H9 (cell line): ENCODE measurements at regions not wholly inside any gene's neighbourhood (a gene's known extent, or its start where the extent isn't known, plus 50 kb on each side); places are given as distances from the start of the nearest gene placed in this dataset.
"Not testable (repeated sequence)": the region's sequence is repeated elsewhere in the genome, so short reads cannot be mapped to it uniquely, and the experiment has no call there.

Experiments
- DNase-seq: peaks from one replicate; pipeline ENCODE4 v3.0.0-alpha.2; 2017
- H2AFZ ChIP-seq: one replicate; pipeline ENCODE4 v1.6.1; 2013; ENCODE audit warnings: mild to moderate bottlenecking, low read length, control low read depth, moderate library complexity
- H2AK5ac ChIP-seq: 2 replicates; pipeline ENCODE4 v1.6.1; 2013; ENCODE audit warnings: low read length, control low read depth, mixed read lengths; ENCODE audit not compliant: insufficient read length
- H2BK120ac ChIP-seq: one replicate; pipeline ENCODE4 v1.6.1; 2013; ENCODE audit warnings: low read depth, mild to moderate bottlenecking, low read length, control low read depth, inconsistent platforms; ENCODE audit not compliant: poor library complexity, severe bottlenecking
- H2BK12ac ChIP-seq: 2 replicates; pipeline ENCODE4 v1.6.1; 2013; ENCODE audit warnings: low read length, control low read depth, mixed read lengths, low read depth; ENCODE audit not compliant: insufficient read length
- H2BK15ac ChIP-seq: 2 replicates; pipeline ENCODE4 v1.6.1; 2013; ENCODE audit warnings: low read depth, low read length, control low read depth
- H2BK20ac ChIP-seq: one replicate; pipeline ENCODE4 v1.6.1; 2013; ENCODE audit warnings: low read depth, mild to moderate bottlenecking, low read length, control low read depth, inconsistent platforms; ENCODE audit not compliant: poor library complexity, severe bottlenecking
- H2BK5ac ChIP-seq: 2 replicates; pipeline ENCODE4 v1.6.1; 2013; ENCODE audit warnings: low read length, control low read depth, mixed read lengths; ENCODE audit not compliant: insufficient read length
- H3K14ac ChIP-seq: 2 replicates; pipeline ENCODE4 v1.6.1; 2013; ENCODE audit warnings: low read length, control low read depth; ENCODE audit not compliant: insufficient read depth
- H3K18ac ChIP-seq: 2 replicates; pipeline ENCODE4 v1.6.1; 2013; ENCODE audit warnings: low read depth, mild to moderate bottlenecking, mixed read lengths, low read length, control low read depth; ENCODE audit not compliant: insufficient read length
- H3K23ac ChIP-seq: 2 replicates; pipeline ENCODE4 v1.6.1; 2013; ENCODE audit warnings: low read length, control low read depth, mixed read lengths, low read depth; ENCODE audit not compliant: insufficient read length
- H3K23me2 ChIP-seq: 2 replicates; pipeline ENCODE4 v1.6.1; 2013; ENCODE audit warnings: low read depth, mild to moderate bottlenecking, mixed read lengths, low read length, control low read depth; ENCODE audit not compliant: insufficient read length, poor library complexity, severe bottlenecking
- H3K27ac ChIP-seq: 2 replicates; pipeline ENCODE4 v1.5.1; 2013; ENCODE audit warnings: low read length, control low read depth, mixed read lengths, low read depth; ENCODE audit not compliant: insufficient read length
- H3K27me3 ChIP-seq: 2 replicates; pipeline ENCODE4 v1.6.1; 2013; ENCODE audit warnings: low read length, control low read depth, inconsistent platforms; ENCODE audit not compliant: insufficient read depth
- H3K4ac ChIP-seq: 2 replicates; pipeline ENCODE4 v1.6.1; 2013; ENCODE audit warnings: low read depth, mild to moderate bottlenecking, control low read depth, inconsistent platforms, low read length, moderate library complexity
- H3K4me1 ChIP-seq: 2 replicates; pipeline ENCODE4 v1.6.1; 2013; ENCODE audit warnings: low read length, control low read depth, inconsistent platforms; ENCODE audit not compliant: insufficient read depth
- H3K4me2 ChIP-seq: 2 replicates; pipeline ENCODE4 v1.6.1; 2013; ENCODE audit warnings: low read length, control low read depth, mixed read lengths; ENCODE audit not compliant: insufficient read length, insufficient read depth
- H3K56ac ChIP-seq: 2 replicates; pipeline ENCODE4 v1.6.1; 2013; ENCODE audit warnings: low read depth, mild to moderate bottlenecking, mixed read lengths, low read length, control low read depth; ENCODE audit not compliant: insufficient read length
- H3K79me1 ChIP-seq: 2 replicates; pipeline ENCODE4 v1.6.1; 2013; ENCODE audit warnings: low read depth, mild to moderate bottlenecking, moderate library complexity, low read length, control low read depth, inconsistent platforms; ENCODE audit not compliant: insufficient read depth, poor library complexity, severe bottlenecking
- H3K79me2 ChIP-seq: 2 replicates; pipeline ENCODE4 v1.6.1; 2013; ENCODE audit warnings: low read length, control low read depth, inconsistent platforms; ENCODE audit not compliant: insufficient read depth
- H3K9ac ChIP-seq: 2 replicates; pipeline ENCODE4 v1.6.1; 2013; ENCODE audit warnings: low read length, control low read depth, mixed read lengths; ENCODE audit not compliant: insufficient read length; ENCODE audit errors: extremely low read depth
- H3K9me3 ChIP-seq: one replicate; pipeline ENCODE4 v1.6.1; 2013; ENCODE audit warnings: low read depth, low read length, inconsistent platforms; ENCODE audit not compliant: control insufficient read depth
- H3T11ph ChIP-seq: one replicate; pipeline ENCODE4 v1.6.1; 2013; ENCODE audit warnings: mild to moderate bottlenecking, low read length, control low read depth, inconsistent platforms
- H4K20me1 ChIP-seq: one replicate; pipeline ENCODE4 v1.6.1; 2013; ENCODE audit not compliant: control insufficient read depth, insufficient read length, insufficient read depth
- H4K5ac ChIP-seq: 2 replicates; pipeline ENCODE4 v1.6.1; 2013; ENCODE audit warnings: low read depth, mild to moderate bottlenecking, mixed read lengths, low read length, control low read depth; ENCODE audit not compliant: insufficient read length
- H4K8ac ChIP-seq: replicated peaks from 2 replicates; pipeline ENCODE4 v1.6.1; 2013; ENCODE audit warnings: low read length, control low read depth, mixed read lengths, low read depth; ENCODE audit not compliant: insufficient read length
- H4K91ac ChIP-seq: 2 replicates; pipeline ENCODE4 v1.6.1; 2013; ENCODE audit warnings: low read depth, mild to moderate bottlenecking, moderate library complexity, mixed read lengths, low read length, control low read depth; ENCODE audit not compliant: insufficient read length
- H3K27ac Mint-ChIP-seq, 3 experiments: 2 replicates in 2 of 3; 3 replicates in 1 of 3; pipeline ENCODE4 v1.8.0; 2020 to 2021; ENCODE audit warnings: mixed read lengths in 3 of 3, mild to moderate bottlenecking in 1 of 3, moderate library complexity in 1 of 3
- H3K27me3 Mint-ChIP-seq: 2 replicates; pipeline ENCODE4 v1.8.0; 2021; ENCODE audit warnings: low read depth, mild to moderate bottlenecking, moderate library complexity, mixed read lengths
- H3K36me3 Mint-ChIP-seq, 3 experiments: 2 replicates in 2 of 3; 3 replicates in 1 of 3; pipeline ENCODE4 v1.8.0; 2020 to 2021; ENCODE audit warnings: low read depth in 3 of 3, mixed read lengths in 3 of 3; ENCODE audit not compliant: insufficient read depth in 1 of 3
- H3K4me1 Mint-ChIP-seq, 2 experiments: 2 replicates each; pipeline ENCODE4 v1.8.0; 2020; ENCODE audit warnings: mixed read lengths in 2 of 2
- H3K4me3 Mint-ChIP-seq, 2 experiments: 2 replicates in 1 of 2; 3 replicates in 1 of 2; pipeline ENCODE4 v1.8.0; 2020 to 2021; ENCODE audit warnings: mild to moderate bottlenecking in 2 of 2, mixed read lengths in 2 of 2, moderate library complexity in 1 of 2
- H3K9me3 Mint-ChIP-seq, 2 experiments: 2 replicates in 1 of 2; 3 replicates in 1 of 2; pipeline ENCODE4 v1.8.0; 2020; ENCODE audit warnings: mild to moderate bottlenecking in 2 of 2, mixed read lengths in 2 of 2, moderate library complexity in 1 of 2
- CTCF ChIP-seq: fragments of 200-600 bp; sonication (generic); conservative IDR thresholded peaks from 3 replicates; pipeline ENCODE4 v1.8.0; 2021; ENCODE audit warnings: antibody characterized with exemption, mild to moderate bottlenecking
- WGBS: extraction: QIAGEN DNeasy Blood & Tissue Kit; methylation state at CpG from one replicate; pipeline ENCODE4 v1.1.7; 2013; ENCODE audit warnings: missing lambda C conversion rate, low lambda C conversion rate, mixed read lengths; ENCODE audit not compliant: insufficient read length; ENCODE audit errors: extremely low coverage; 5-methylcytosine and 5-hydroxymethylcytosine counted together

DNA sequence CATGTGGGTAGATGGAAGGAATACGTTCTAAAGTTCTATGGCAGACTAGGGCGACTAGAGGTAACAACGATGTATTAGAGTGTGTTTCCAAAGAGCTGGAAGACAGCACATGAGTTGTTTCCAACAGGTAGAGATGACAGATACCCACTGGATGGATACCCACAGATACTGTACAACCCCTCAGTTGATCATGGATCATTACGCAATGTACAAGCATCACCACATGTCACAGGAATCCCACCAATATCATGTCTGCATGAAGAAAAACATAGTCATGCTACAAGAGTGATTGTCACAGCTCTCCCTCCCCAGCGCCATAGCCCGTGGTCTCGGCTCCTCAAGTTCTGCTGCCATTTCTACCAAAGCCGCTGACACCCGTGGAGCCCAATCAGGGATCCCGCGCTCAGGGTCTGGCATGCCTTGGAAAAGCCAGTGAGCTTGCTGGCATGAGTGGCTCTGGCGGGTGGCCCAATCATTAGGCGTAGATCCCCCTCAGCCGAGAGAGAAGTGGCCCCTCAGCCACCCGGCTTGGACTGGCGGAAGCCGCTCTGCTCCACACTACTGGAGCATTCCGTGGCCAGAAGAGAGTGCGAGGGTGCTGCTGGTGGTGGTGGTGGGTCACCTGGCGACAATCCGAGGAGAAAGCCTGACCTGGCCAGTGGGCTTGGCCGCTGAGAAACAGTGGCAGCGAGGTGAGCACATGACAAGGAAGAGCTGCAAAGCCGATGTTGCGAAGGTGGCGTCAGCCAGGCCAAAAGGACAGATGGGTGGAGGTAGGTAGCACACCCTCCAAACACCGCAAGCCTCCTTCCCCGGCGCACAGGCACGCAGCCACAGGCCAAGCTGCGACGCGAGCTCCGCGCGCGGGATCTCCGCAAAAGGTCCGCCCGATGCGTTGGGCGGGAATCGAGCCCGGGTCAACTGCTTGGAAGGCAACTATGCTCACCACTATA, 65.7 kb upstream of the FCGR2A start:
- peak overlapping the region; percentile 64 for H3K4me2 ChIP-seq
- WGBS: no CpG with 5 or more reads among the region's 44 CpGs

GRCh38 chr1:161433191-161433590, 65.5 kb upstream of the CFAP126 start:
- H3K14ac ChIP-seq, H3K79me1 ChIP-seq, H3K27ac ChIP-seq, H2BK20ac ChIP-seq, H3K23me2 ChIP-seq, H2BK15ac ChIP-seq, H3T11ph ChIP-seq, H3K4me3 Mint-ChIP-seq, H3K9me3 Mint-ChIP-seq, H4K5ac ChIP-seq, DNase-seq, H2AFZ ChIP-seq, H2AK5ac ChIP-seq, H3K27ac Mint-ChIP-seq, H3K36me3 Mint-ChIP-seq, H4K20me1 ChIP-seq, H4K91ac ChIP-seq, H3K9ac ChIP-seq, H2BK5ac ChIP-seq, H3K23ac ChIP-seq, H3K4me2 ChIP-seq, H4K8ac ChIP-seq, H3K18ac ChIP-seq, H2BK12ac ChIP-seq, H3K4ac ChIP-seq, H3K27me3 ChIP-seq, H3K79me2 ChIP-seq, H2BK120ac ChIP-seq, H3K9me3 ChIP-seq, H3K4me1 Mint-ChIP-seq, H3K56ac ChIP-seq, H3K4me1 ChIP-seq: not testable (repeated sequence)
- peaks cover 91% of the 10 kb centered on the region for H3K27me3 Mint-ChIP-seq
- no CpG with 5 or more reads among the region's 5 CpGs for WGBS

More for the DNA sequence above, 65.7 kb upstream of the FCGR2A start:
- Histone ChIP-seq H3T11ph (no peak overlapping the region), H3K23ac (no peak overlapping the region), H3K79me2 (no peaks in the 10 kb centered on the region), H2BK5ac (no peak overlapping the region), H3K4me1 (no peaks in the 10 kb centered on the region), H3K27ac (no peak overlapping the region), H3K79me1 (no peaks in the 10 kb centered on the region), H2BK20ac (no peak overlapping the region), H3K9ac (no peak overlapping the region), H2AK5ac (no peak overlapping the region), H3K14ac (no peak overlapping the region; the same call in 1 of the 2 replicates), H3K18ac (peak overlapping the region; percentile 22), H2BK120ac (no peak overlapping the region), H3K23me2 (no peaks in the 10 kb centered on the region), H3K9me3 (no peaks in the 10 kb centered on the region), H2BK15ac (no peak overlapping the region), H2BK12ac (no peak overlapping the region), H4K8ac (no peak overlapping the region), H3K56ac (no peak overlapping the region), H4K5ac (no peak overlapping the region), H4K20me1 (no peaks in the 10 kb centered on the region), H3K4ac (no peak overlapping the region), H3K27me3 (peaks cover 11% of the 10 kb centered on the region; the same call in 1 of the 2 replicates), H4K91ac (no peak overlapping the region), H2AFZ (no peak overlapping the region)
- Mint-ChIP-seq H3K27ac (no peak overlapping the region), H3K36me3 (no peaks in the 10 kb centered on the region; a peak in 1 of 7 replicates), H3K4me1 (peaks cover 9 to 10% of the 10 kb centered on the region in 2 experiments), H3K27me3 (peaks cover 65% of the 10 kb centered on the region), H3K4me3 (peak overlapping the region; percentile 70 to 85), H3K9me3 (peaks cover 4 to 5% of the 10 kb centered on the region in 2 experiments; a peak in 3 of 5 replicates)
- TF ChIP-seq CTCF: no peak
- peak; percentile 56 for DNase-seq
